Osteocyte (in vitro differentiated cells): ENCODE measurements at regions not wholly inside any gene's neighbourhood (a gene's known extent, or its start where the extent isn't known, plus 50 kb on each side); places are given as distances from the start of the nearest gene placed in this dataset.
A peak's percentile ranks its signal among the peaks of the same experiment; 100 is the strongest.

Experiments
- DNase-seq: peaks from one replicate; pipeline ENCODE4 v3.0.0; 2021; ENCODE audit warnings: mixed read lengths; ENCODE audit not compliant: unreplicated experiment; ENCODE audit errors: extremely low spot score
- H3K27ac Mint-ChIP-seq: one replicate; pipeline ENCODE4 v1.8.0; 2021; ENCODE audit warnings: mild to moderate bottlenecking, mixed read lengths; ENCODE audit not compliant: unreplicated experiment
- H3K27me3 Mint-ChIP-seq: one replicate; pipeline ENCODE4 v1.8.0; 2021; ENCODE audit warnings: mixed read lengths; ENCODE audit not compliant: unreplicated experiment
- H3K36me3 Mint-ChIP-seq: one replicate; pipeline ENCODE4 v1.8.0; 2021; ENCODE audit warnings: mixed read lengths; ENCODE audit not compliant: unreplicated experiment
- H3K4me1 Mint-ChIP-seq: one replicate; pipeline ENCODE4 v1.8.0; 2021; ENCODE audit warnings: mixed read lengths; ENCODE audit not compliant: unreplicated experiment
- H3K4me3 Mint-ChIP-seq: one replicate; pipeline ENCODE4 v1.8.0; 2021; ENCODE audit warnings: mild to moderate bottlenecking, moderate library complexity, mixed read lengths; ENCODE audit not compliant: unreplicated experiment
- H3K9me3 Mint-ChIP-seq: one replicate; pipeline ENCODE4 v1.8.0; 2021; ENCODE audit warnings: mixed read lengths; ENCODE audit not compliant: unreplicated experiment
- TF ChIP-seq, protein P1 (sequence below): fragments of 200-600 bp; sonication (generic); IDR thresholded peaks from 2 replicates; pipeline ENCODE4 v1.5.0; 2021; ENCODE audit warnings: antibody characterized with exemption, mild to moderate bottlenecking, moderate library complexity

DNA sequence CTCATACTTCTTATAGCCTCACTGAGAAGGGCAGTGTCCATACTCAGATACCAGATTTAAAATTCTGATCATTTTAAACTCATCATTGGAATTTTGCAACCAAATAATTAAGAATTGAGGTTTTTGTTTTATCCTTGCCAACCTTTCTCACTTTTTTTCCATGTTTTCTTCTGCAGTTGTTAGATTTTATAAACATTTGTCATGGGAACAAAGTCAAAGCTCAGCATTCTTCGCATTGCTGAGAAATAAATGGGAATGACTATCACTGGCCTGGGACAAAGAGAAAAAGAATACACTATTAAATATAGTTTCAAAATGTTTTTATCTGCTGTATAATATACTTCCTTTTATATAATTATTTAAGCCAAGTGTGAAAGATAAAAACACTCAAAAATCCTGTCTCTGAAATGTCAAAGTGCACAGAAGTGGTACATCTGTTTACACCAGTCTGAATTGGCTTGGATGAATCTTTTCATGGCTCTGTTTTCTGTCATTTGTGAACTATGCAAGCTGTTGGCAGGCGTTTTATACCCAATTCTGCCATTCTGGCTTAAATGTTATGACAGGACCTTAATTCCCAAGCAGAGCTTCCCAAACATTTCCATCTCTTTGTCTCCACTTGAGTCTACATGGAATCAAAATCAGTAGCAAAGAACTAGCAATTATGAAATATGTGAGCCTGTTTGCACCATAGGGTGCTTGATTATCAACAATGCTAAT lies 249.3 kb upstream of the SYT4 start:
- peaks cover 3% of the 10 kb centered on the region for H3K9me3 Mint-ChIP-seq
- no peak for DNase-seq
- TF ChIP-seq, protein P1, sequence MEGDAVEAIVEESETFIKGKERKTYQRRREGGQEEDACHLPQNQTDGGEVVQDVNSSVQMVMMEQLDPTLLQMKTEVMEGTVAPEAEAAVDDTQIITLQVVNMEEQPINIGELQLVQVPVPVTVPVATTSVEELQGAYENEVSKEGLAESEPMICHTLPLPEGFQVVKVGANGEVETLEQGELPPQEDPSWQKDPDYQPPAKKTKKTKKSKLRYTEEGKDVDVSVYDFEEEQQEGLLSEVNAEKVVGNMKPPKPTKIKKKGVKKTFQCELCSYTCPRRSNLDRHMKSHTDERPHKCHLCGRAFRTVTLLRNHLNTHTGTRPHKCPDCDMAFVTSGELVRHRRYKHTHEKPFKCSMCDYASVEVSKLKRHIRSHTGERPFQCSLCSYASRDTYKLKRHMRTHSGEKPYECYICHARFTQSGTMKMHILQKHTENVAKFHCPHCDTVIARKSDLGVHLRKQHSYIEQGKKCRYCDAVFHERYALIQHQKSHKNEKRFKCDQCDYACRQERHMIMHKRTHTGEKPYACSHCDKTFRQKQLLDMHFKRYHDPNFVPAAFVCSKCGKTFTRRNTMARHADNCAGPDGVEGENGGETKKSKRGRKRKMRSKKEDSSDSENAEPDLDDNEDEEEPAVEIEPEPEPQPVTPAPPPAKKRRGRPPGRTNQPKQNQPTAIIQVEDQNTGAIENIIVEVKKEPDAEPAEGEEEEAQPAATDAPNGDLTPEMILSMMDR: no peak
- H3K27me3 Mint-ChIP-seq: no peaks in the 10 kb centered on the region
- H3K4me1 Mint-ChIP-seq: peaks cover 21% of the 10 kb centered on the region
- peak overlapping the region; percentile 65 for H3K27ac Mint-ChIP-seq
- H3K4me3 Mint-ChIP-seq: no peak overlapping the region
- no peaks in the 10 kb centered on the region for H3K36me3 Mint-ChIP-seq

DNA sequence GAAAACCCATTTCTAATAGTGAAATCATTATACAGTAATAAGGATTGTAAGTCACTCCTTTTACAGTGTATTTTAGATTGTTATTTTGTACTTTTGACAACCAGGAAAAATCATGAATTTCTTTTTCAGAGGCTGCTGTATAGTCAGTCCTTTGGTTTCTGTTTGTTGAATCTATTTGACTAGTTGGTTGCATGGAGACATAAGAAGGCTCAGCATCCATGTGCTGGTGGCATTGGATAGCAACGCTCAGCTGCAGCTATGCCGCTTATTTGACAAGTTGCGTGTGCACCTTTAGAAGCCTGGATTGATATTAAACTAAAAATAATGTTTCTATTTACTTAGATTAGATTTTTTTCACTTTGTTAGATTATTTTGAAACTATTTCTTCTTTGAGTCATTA lies 254.1 kb upstream of the SYT4 start:
- Mint-ChIP-seq H3K27me3 (no peaks in the 10 kb centered on the region), H3K9me3 (no peaks in the 10 kb centered on the region), H3K27ac (no peak overlapping the region), H3K36me3 (no peaks in the 10 kb centered on the region), H3K4me3 (no peak overlapping the region), H3K4me1 (peaks cover 32% of the 10 kb centered on the region)
- DNase-seq: no peak
- TF ChIP-seq, protein P1: no peak

DNA sequence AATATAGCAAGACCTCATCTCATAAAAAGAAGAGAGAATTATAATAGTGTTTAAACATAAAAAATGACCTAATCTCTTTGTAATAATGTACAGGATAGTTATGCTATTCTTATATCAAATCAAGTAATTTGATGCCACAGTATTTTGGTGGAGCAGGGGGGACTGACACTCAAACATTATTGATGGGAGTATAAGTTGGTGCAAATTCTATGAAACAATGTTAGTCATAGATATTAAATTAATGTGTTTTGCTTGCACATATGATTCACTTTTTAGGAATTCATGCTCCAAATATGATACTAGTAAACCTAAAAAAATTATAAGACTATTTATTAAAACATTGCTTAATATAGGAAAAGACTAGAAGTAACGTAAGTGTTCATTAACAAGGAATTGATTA lies 256.1 kb upstream of the SYT4 start:
- TF ChIP-seq, protein P1: no peak
- no peak for DNase-seq
- no peak overlapping the region for H3K4me3 Mint-ChIP-seq
- H3K27ac Mint-ChIP-seq: no peak overlapping the region
- no peaks in the 10 kb centered on the region for H3K36me3 Mint-ChIP-seq
- no peaks in the 10 kb centered on the region for H3K27me3 Mint-ChIP-seq
- peaks cover 25% of the 10 kb centered on the region for H3K4me1 Mint-ChIP-seq
- no peaks in the 10 kb centered on the region for H3K9me3 Mint-ChIP-seq

DNA sequence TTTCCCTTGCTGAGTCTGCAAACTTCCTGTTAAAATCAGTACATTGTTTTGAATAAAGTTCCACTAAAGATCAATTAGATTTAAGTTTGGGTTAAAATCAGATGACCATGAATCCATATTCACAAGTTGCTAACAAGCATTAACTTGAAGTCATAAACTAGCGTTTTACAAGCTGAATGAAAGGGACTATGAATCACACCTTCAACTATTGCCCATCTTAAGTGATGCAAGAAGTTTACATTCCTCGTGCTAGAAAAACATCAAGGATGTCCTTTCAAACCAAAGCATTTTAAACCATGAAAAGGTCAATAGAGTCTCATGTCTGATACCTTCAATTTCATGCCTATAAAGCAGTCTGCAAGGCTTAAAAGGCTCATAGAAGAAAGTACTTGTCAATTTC lies 257.2 kb upstream of the SYT4 start:
- Mint-ChIP-seq H3K9me3 (no peaks in the 10 kb centered on the region), H3K27me3 (no peaks in the 10 kb centered on the region), H3K36me3 (no peaks in the 10 kb centered on the region), H3K4me1 (peaks cover 32% of the 10 kb centered on the region), H3K4me3 (no peak overlapping the region), H3K27ac (no peak overlapping the region)
- DNase-seq: no peak
- TF ChIP-seq, protein P1: no peak

DNA sequence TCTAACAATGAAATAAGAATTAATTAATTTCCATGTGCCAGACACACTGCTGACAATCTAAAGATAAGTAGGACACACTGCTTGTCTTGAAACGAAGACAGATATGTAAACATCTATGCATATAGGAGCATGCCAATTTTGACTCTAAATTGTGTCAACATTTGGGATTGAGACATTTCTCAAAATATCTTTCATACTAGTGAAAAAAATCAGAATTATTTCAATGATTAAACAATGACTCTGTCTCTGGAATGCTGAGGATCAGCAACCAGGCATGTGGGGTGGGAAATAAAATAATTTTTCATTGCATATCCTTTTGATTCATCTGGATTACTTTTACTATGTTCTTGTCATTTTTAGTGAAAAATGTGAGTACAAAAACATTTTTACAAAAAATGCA lies 262.6 kb upstream of the SYT4 start:
- no peak for DNase-seq
- TF ChIP-seq, protein P1: no peak
- Mint-ChIP-seq H3K36me3 (no peaks in the 10 kb centered on the region), H3K4me3 (no peak overlapping the region), H3K27me3 (peaks cover 3% of the 10 kb centered on the region), H3K4me1 (peaks cover 35% of the 10 kb centered on the region), H3K27ac (no peak overlapping the region), H3K9me3 (peaks cover 3% of the 10 kb centered on the region)
